HG03342 (cell line): ENCODE measurements at regions not wholly inside any gene's neighbourhood (a gene's known extent, or its start where the extent isn't known, plus 50 kb on each side); places are given as distances from the start of the nearest gene placed in this dataset.

ENCODE experiments used
- ATAC-seq: cut with Tn5 transposase; IDR thresholded peaks from one replicate; pipeline ENCODE4 v1.9.1; 2021; ENCODE audit warnings: mild to moderate bottlenecking, moderate library complexity; ENCODE audit not compliant: unreplicated experiment

DNA sequence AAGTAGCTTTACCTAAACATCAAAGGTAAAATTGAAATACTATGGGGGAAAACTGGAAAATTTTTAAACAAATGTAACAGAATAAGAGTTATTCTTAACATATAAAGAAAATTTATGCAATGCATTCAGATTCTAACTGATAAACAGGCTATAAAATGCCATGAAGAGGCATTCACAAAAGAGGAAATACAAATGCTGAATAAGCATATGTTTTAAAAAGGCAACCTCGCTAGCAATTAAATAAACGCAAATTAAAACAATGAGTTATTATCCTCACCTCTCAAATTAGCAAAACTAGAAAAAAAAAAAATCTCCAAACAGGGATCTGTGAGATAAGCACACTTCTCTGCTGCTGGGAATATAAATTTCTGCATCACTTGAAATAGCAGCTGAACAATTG, 63.2 kb upstream of the BRINP1 start:
- ATAC-seq: no peak

DNA sequence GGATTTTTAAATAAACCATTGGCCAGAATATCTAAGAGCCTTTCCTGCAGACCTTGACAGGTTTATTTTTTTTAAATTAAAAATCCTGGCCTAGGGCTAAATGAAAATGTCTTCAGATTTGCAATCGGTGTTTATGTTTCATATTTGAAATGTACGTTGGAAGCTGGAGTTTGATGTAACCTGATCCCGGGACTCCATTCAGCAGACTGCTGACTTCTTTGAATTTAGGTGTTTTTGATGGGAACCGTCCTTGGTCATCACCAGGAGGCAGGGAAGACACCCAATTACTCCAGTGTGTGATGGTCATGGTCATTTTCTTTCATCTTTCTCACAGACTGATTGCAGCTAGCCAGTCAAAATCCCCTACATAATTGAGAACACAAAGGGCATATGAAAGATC, 60.1 kb upstream of the BRINP1 start:
- ATAC-seq: no peak

DNA sequence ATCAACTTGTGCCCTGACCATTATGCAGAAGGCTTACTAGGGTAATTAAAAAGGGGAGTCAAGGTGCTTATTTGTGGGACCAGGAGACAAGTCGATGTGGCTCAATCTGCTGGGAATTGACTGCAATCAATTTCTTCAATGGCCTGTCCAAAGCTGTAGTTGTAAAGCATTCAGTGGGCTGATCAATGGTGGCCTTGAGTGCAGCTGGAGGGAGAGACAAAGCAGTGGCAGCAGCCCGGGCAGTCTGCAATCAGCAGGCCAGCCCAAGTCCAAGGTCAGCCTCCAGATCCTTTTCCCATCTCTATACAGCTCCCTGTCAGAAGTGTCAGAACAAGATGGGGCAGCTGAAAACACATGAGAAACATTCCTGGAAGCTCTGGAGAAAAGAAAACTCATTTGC, 51.0 kb upstream of the BRINP1 start:
- no peak for ATAC-seq
